ENCODE measurements at regions not wholly inside any gene's neighbourhood (a gene's known extent, or its start where the extent isn't known, plus 50 kb on each side); places are given as distances from the start of the nearest gene placed in this dataset.

DNA sequence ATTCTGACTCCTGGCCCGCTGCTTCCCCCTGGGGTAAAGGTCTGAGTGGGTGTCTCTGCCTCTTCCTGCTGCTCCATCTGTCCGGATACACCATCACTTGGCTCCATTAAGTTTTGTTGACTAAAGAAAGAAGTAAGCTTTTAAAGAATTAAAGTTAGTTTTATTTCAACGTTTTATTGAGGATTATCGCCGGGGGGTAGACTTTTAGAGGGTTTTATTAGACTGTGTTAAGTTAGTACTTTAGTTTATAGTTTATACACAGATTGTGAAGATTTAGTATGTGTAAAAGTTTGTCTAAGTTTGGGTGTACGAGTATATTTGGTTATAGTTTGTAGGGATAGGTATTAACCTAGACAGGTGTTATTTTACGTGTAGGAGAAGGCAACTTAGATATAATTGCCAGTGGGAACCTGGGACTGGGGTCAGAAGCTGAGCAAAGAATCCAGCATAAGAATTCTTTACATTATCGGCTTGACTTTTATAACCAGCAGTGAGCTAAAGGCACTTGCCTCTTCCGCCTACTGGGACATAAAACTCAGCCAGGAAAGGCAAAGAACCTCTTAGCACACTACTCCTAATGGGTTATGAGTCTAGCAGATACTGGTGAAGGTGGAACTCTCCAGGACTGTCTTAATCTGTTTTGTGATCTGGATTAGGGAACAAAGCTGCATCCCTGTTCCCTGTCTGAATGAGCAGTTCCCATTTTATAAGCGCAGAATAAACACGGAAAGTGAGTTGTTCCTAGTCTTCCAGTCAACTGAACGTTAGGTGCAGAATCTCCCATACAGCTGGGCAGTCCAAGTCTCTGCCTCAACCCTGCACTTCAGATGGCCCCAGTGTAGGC, 131.3 kb downstream of the FAM43A start:
- no peak for TF ChIP-seq SIN3A (IDR thresholded peaks at IDR 0.05; ENCODE audit: borderline replicate concordance, insufficient read depth, low read length)
- no peak for TF ChIP-seq FOXP2 (optimal IDR thresholded peaks at IDR 0.05; ENCODE audit: borderline replicate concordance, extremely low read depth, extremely low read length, insufficient read depth)
- no peak for TF ChIP-seq POLR2AphosphoS5 (IDR thresholded peaks at IDR 0.05; ENCODE audit: low read depth, low read length)
- no peak for TF ChIP-seq REST (IDR thresholded peaks at IDR 0.05; ENCODE audit: insufficient read depth in 1 of 2, low read depth in 2 of 2, low read length in 2 of 2)
- no peak for TF ChIP-seq TAF1 (IDR thresholded peaks at IDR 0.05; ENCODE audit: borderline replicate concordance, insufficient read depth, low read length)

GRCh38 chr3:194817592-194817930, 131.9 kb downstream of the FAM43A start:
- TF ChIP-seq SIN3A (IDR thresholded peaks at IDR 0.05; ENCODE audit: borderline replicate concordance, insufficient read depth, low read length) (no peak), TAF1 (IDR thresholded peaks at IDR 0.05; ENCODE audit: borderline replicate concordance, insufficient read depth, low read length) (no peak), REST (IDR thresholded peaks at IDR 0.05; ENCODE audit: insufficient read depth in 1 of 2, low read depth in 2 of 2, low read length in 2 of 2) (no peak), FOXP2 (optimal IDR thresholded peaks at IDR 0.05; ENCODE audit: borderline replicate concordance, extremely low read depth, extremely low read length, insufficient read depth) (no peak)

GRCh38 chr3:194817936-194818335, 132.3 kb downstream of the FAM43A start:
- TF ChIP-seq POLR2AphosphoS5 (IDR thresholded peaks at IDR 0.05; ENCODE audit: low read depth, low read length), result no peak

DNA sequence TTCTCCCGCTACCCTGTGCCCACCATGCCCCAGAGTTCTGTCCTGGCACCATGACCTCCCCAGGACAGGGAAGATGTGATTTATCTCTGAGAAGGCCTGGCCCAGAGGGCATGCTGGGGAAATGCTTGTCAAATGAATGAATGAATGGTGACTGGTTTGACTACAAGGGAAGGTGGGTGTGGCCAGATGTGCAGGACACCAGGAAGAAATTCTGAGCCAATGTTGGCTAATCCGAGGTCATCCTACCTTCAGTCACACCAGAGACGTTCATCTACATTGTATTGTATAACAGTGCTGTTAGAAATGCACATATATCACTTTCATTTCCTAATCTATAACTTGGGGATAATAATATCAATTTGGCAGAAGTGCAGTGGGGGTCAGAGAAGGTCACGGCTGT, 138.4 kb downstream of the FAM43A start:
- no peak for TF ChIP-seq TAF1 (IDR thresholded peaks at IDR 0.05; ENCODE audit: borderline replicate concordance, insufficient read depth, low read length)
- TF ChIP-seq REST (IDR thresholded peaks at IDR 0.05; ENCODE audit: insufficient read depth in 1 of 2, low read depth in 2 of 2, low read length in 2 of 2), result no peak
- TF ChIP-seq SIN3A (IDR thresholded peaks at IDR 0.05; ENCODE audit: borderline replicate concordance, insufficient read depth, low read length), result no peak
- no peak for TF ChIP-seq FOXP2 (optimal IDR thresholded peaks at IDR 0.05; ENCODE audit: borderline replicate concordance, extremely low read depth, extremely low read length, insufficient read depth)
- no peak for TF ChIP-seq POLR2AphosphoS5 (IDR thresholded peaks at IDR 0.05; ENCODE audit: low read depth, low read length)

GRCh38 chr3:194824701-194825111, 139.0 kb downstream of the FAM43A start:
- TF ChIP-seq SIN3A (IDR thresholded peaks at IDR 0.05; ENCODE audit: borderline replicate concordance, insufficient read depth, low read length) (no peak), POLR2AphosphoS5 (IDR thresholded peaks at IDR 0.05; ENCODE audit: low read depth, low read length) (no peak), TAF1 (IDR thresholded peaks at IDR 0.05; ENCODE audit: borderline replicate concordance, insufficient read depth, low read length) (no peak), FOXP2 (optimal IDR thresholded peaks at IDR 0.05; ENCODE audit: borderline replicate concordance, extremely low read depth, extremely low read length, insufficient read depth) (no peak), REST (IDR thresholded peaks at IDR 0.05; ENCODE audit: insufficient read depth in 1 of 2, low read depth in 2 of 2, low read length in 2 of 2) (no peak)

All from PFSK-1 (cell line).